ENCODE measurements at regions not wholly inside any gene's neighbourhood (a gene's known extent, or its start where the extent isn't known, plus 50 kb on each side); places are given as distances from the start of the nearest gene placed in this dataset.

- no peak for TF ChIP-seq ZFX (IDR thresholded peaks at IDR 0.05)
- TF ChIP-seq, protein P1, sequence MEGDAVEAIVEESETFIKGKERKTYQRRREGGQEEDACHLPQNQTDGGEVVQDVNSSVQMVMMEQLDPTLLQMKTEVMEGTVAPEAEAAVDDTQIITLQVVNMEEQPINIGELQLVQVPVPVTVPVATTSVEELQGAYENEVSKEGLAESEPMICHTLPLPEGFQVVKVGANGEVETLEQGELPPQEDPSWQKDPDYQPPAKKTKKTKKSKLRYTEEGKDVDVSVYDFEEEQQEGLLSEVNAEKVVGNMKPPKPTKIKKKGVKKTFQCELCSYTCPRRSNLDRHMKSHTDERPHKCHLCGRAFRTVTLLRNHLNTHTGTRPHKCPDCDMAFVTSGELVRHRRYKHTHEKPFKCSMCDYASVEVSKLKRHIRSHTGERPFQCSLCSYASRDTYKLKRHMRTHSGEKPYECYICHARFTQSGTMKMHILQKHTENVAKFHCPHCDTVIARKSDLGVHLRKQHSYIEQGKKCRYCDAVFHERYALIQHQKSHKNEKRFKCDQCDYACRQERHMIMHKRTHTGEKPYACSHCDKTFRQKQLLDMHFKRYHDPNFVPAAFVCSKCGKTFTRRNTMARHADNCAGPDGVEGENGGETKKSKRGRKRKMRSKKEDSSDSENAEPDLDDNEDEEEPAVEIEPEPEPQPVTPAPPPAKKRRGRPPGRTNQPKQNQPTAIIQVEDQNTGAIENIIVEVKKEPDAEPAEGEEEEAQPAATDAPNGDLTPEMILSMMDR (conservative IDR thresholded peaks at IDR 0.05): no peak
- no peak overlapping the region for H3K27ac ChIP-seq
Measured at GRCh38 chr15:98418122-98418521, 230.2 kb upstream of the IGF1R start.

- TF ChIP-seq, protein P1 (conservative IDR thresholded peaks at IDR 0.05): no peak
- H3K27ac ChIP-seq: no peak overlapping the region
Measured at GRCh38 chr15:98419173-98419780, 229.1 kb upstream of the IGF1R start.

GRCh38 chr15:98420837-98421236 lies 227.5 kb upstream of the IGF1R start:
- H3K27ac ChIP-seq: no peak overlapping the region
- TF ChIP-seq, protein P1 (conservative IDR thresholded peaks at IDR 0.05): no peak
- no peak for TF ChIP-seq ZFX (IDR thresholded peaks at IDR 0.05)

GRCh38 chr15:98421419-98422129 lies 226.8 kb upstream of the IGF1R start:
- no peak overlapping the region for H3K27ac ChIP-seq
- TF ChIP-seq ZFX (IDR thresholded peaks at IDR 0.05): no peak
- TF ChIP-seq, protein P1 (conservative IDR thresholded peaks at IDR 0.05): peak; percentile 99

DNA sequence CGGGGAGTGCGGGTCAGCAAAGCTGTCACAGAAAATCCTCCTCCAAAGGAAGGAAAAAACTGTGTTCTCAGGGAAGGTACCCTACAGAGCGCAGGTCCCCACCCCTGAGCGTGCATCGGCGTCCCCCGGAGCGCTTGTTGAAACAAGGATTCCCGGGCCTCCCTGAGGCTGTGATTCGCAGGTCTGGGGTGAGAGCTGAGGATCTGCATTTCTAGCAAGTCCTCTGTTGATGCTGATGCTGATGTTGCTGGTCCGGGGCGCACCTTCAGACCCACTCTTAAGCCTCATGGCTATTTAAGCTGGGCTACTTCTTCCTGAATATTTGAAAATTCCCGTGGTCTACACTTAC lies 226.2 kb upstream of the IGF1R start:
- H3K27ac ChIP-seq: no peak overlapping the region

DNA sequence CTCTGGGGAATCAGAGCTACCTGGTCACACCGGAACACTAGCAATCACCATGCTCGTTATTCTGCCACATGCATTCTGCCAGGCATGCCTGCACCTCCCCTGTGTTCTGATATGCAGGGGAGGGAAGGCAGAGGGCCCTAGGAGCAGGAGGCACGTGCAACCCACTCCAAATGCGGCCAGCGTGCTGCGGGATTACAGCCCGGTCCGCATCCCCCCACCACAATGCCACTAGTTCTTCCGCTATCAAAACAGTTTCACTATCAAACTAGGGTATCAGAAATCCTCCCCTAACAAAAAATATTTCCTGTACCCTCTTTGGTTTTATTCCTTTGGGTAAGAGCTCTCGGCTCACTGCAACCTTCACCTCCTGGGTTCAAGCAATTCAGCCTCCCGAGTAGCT lies 223.2 kb upstream of the IGF1R start:
- no peak overlapping the region for H3K27ac ChIP-seq
- no peak for TF ChIP-seq ZFX (IDR thresholded peaks at IDR 0.05)
- TF ChIP-seq, protein P1 (conservative IDR thresholded peaks at IDR 0.05): no peak

More for the DNA sequence above, 226.2 kb upstream of the IGF1R start:
- TF ChIP-seq, protein P1 (conservative IDR thresholded peaks at IDR 0.05): no peak
- TF ChIP-seq ZFX (IDR thresholded peaks at IDR 0.05): no peak

GRCh38 chr15:98427321-98427720 lies 221.0 kb upstream of the IGF1R start:
- TF ChIP-seq, protein P1 (conservative IDR thresholded peaks at IDR 0.05): no peak
- no peak for TF ChIP-seq ZFX (IDR thresholded peaks at IDR 0.05)
- no peak overlapping the region for H3K27ac ChIP-seq
